Colonic mucosa (tissue), 4 donors: ENCODE measurements at regions not wholly inside any gene's neighbourhood (a gene's known extent, or its start where the extent isn't known, plus 50 kb on each side); places are given as distances from the start of the nearest gene placed in this dataset.

Experiments
- DNase-seq: peaks from one replicate; pipeline ENCODE4 v3.0.0-alpha.2; 2020
- H3K27ac ChIP-seq: fragments of 200-600 bp; one replicate; pipeline ENCODE4 v1.8.0; 2021
- H3K27me3 ChIP-seq: fragments of 200-600 bp; one replicate; pipeline ENCODE4 v1.8.0; 2021
- H3K36me3 ChIP-seq: fragments of 200-600 bp; one replicate; pipeline ENCODE4 v1.8.0; 2021
- H3K4me1 ChIP-seq: fragments of 200-600 bp; one replicate; pipeline ENCODE4 v1.8.0; 2021; ENCODE audit warnings: mild to moderate bottlenecking
- H3K4me3 ChIP-seq: fragments of 200-600 bp; one replicate; pipeline ENCODE4 v1.8.0; 2021
- H3K9ac ChIP-seq, 2 donors: one replicate each; pipeline ENCODE4 v1.7.0; 2013; ENCODE audit warnings: control low read depth in 2 of 2, low read depth in 2 of 2, low read length in 2 of 2
- H3K9me3 ChIP-seq: fragments of 200-600 bp; one replicate; pipeline ENCODE4 v1.8.0; 2021
- CTCF ChIP-seq: fragments of 200-600 bp; IDR thresholded peaks from one replicate; pipeline ENCODE4 v1.8.0; 2022; ENCODE audit warnings: antibody characterized with exemption, mild to moderate bottlenecking
- intact Hi-C: fragments of 100-400 bp; cut with DNase I; formaldehyde crosslinking; loops from one replicate; pipeline ENCODE4 v1.14.1; 2022
- donor health status: healthy.
- donor health status: DM: no; HTN: no; CAD: no.
- donor health status: DM: no; HTN: no; CAD: no.

DNA sequence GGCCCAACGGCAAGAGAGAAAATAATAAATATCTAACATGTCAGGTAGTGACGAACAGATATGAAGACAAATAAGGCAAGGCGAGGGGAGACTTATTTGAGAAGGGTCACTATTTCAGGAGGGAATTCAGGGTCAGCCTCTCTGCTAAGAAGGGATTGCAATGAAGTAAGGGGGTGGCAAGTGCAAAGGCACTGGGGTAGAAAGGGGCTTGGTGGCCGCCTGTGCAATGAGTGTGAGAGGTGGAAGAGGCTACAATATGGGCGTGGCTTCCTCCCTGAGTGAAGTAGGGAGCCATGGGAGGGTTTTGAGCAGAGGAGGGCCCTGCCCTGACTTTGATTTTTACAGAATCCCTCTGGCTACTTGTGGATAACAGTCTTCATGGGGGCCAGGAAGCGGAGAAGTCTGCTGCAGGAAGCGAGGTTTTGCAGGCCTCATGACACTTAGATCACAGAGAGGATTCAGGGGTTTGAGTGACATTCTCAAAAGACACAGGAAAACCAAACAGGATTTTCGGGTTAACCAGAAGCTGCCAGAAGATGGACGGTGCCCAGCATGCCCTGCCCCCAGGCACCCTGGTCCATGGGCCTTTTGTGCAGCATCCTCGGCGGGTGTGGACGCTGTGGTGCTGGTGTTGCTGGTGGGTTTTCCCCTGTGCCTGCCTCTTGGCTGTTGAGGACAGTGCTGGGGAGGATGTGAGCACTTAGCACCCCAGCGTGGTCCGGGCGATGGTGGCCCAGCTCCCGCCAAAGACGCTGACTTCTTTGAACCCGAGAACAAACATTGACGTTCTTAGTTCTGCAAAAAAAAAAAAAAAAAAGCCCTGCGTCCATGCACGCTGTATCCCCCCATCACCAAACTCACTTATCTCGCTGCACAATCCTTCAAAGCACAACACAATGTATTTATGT lies 124.2 kb upstream of the PTPN1 start:
- H3K9me3 ChIP-seq, result no peaks in the 10 kb centered on the region
- H3K9ac ChIP-seq, result no peak overlapping the region
- no peak for DNase-seq
- no peaks in the 10 kb centered on the region for H3K27me3 ChIP-seq
- no peak overlapping the region for H3K4me3 ChIP-seq
- no peaks in the 10 kb centered on the region for H3K36me3 ChIP-seq
- intact Hi-C loops, result no loop called here
- no peaks in the 10 kb centered on the region for H3K4me1 ChIP-seq
- TF ChIP-seq CTCF, result no peak
- no peak overlapping the region for H3K27ac ChIP-seq

DNA sequence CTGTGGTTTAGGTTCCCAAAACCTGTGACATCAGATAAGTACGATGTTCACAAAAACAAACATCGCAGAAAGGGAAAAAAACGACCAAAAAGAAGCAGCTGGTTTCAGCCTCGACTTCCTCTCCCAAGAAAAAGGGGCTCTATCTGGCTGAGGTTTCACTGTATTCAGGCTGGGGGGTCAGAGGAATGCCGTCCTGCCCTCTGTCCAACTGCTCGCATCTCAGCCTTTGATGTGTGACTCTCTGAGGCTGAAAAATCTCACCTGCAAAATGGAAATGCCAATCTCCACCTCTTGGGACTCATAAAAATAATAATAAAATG lies 123.6 kb upstream of the PTPN1 start:
- no peak overlapping the region for H3K4me3 ChIP-seq
- H3K27me3 ChIP-seq, result no peaks in the 10 kb centered on the region
- no peaks in the 10 kb centered on the region for H3K36me3 ChIP-seq
- no peak for TF ChIP-seq CTCF
- H3K9me3 ChIP-seq, result no peaks in the 10 kb centered on the region
- DNase-seq, result no peak
- no peak overlapping the region for H3K27ac ChIP-seq
- H3K9ac ChIP-seq, result no peak overlapping the region
- no peaks in the 10 kb centered on the region for H3K4me1 ChIP-seq
- intact Hi-C loops, result no loop called here

- intact Hi-C loops, result no loop called here
- no peaks in the 10 kb centered on the region for H3K4me1 ChIP-seq
- H3K9ac ChIP-seq, result peak overlapping the region in 1 of 2 donors; percentile 19
Measured at GRCh38 chr20:50387218-50387995, 122.8 kb upstream of the PTPN1 start.

DNA sequence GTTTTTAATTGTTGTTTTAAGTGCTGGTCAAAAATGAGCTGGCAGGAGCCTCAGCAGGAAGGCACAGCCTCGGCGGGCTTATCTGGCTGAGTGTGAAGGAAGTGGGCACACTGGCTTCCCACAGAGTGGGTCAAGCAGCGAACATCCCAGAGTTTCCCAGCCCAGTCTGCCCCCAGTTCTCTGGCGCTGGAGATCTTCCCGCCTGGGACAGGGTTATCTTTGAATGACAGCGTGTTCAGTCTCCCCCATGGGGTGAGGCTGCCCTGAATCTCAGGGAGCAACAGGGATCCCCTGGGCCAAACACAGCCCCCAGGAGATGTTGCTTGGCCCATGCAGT lies 122.2 kb upstream of the PTPN1 start:
- Histone ChIP-seq H3K27ac (no peak overlapping the region), H3K9ac (peak overlapping the region in 1 of 2 donors; percentile 19), H3K9me3 (no peaks in the 10 kb centered on the region), H3K36me3 (no peaks in the 10 kb centered on the region), H3K4me1 (no peaks in the 10 kb centered on the region), H3K4me3 (no peak overlapping the region), H3K27me3 (no peaks in the 10 kb centered on the region)
- TF ChIP-seq CTCF, result no peak
- no peak for DNase-seq
- intact Hi-C loops, result no loop called here

More at GRCh38 chr20:50387218-50387995, 122.8 kb upstream of the PTPN1 start:
- H3K9me3 ChIP-seq, result no peaks in the 10 kb centered on the region
- no peaks in the 10 kb centered on the region for H3K27me3 ChIP-seq
- no peak overlapping the region for H3K4me3 ChIP-seq
- no peaks in the 10 kb centered on the region for H3K36me3 ChIP-seq
- DNase-seq, result no peak
- no peak for TF ChIP-seq CTCF
- no peak overlapping the region for H3K27ac ChIP-seq

- no peak overlapping the region for H3K4me3 ChIP-seq
- H3K36me3 ChIP-seq, result no peaks in the 10 kb centered on the region
- intact Hi-C loops, result no loop called here
- no peak overlapping the region for H3K27ac ChIP-seq
- H3K9me3 ChIP-seq, result no peaks in the 10 kb centered on the region
- H3K4me1 ChIP-seq, result no peaks in the 10 kb centered on the region
- no peak overlapping the region for H3K9ac ChIP-seq
- TF ChIP-seq CTCF, result no peak
- no peak for DNase-seq
- no peaks in the 10 kb centered on the region for H3K27me3 ChIP-seq
Measured at GRCh38 chr20:50388733-50389437, 121.3 kb upstream of the PTPN1 start.
